ENCODE measurements at regions not wholly inside any gene's neighbourhood (a gene's known extent, or its start where the extent isn't known, plus 50 kb on each side); places are given as distances from the start of the nearest gene placed in this dataset.

DNA sequence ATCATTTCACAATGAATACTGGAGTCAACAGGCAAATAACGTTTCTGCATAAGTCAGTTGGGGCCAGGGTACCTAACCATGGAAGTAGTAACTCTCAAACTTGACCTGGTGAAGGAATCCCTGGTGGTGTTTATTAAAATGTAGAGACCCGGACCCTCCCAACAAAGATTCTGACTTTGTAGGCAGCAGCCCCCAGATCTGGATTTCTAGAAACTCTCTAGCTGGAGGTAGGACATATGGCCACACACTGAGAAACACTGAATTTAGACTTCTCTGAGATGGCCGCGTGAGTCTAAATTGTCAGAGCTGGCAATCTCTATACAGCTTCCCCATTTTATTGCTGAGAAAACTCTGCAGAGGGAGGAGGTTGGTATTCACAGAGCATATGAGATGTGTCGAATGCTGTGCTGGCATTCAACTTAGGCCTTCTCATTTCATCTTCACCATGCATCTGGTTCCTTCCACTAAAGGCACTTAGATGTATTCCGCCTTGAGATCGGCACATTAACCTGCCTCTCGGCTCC is 278.1 kb downstream of the CYRIA start:
- no peaks in the 10 kb centered on the region for H3K79me2 ChIP-seq (ENCODE audit: control insufficient read depth, insufficient read depth, low read length)
- H3K4me3 ChIP-seq (ENCODE audit: control extremely low read depth in 1 of 5, extremely low read depth in 1 of 5, insufficient read depth in 1 of 5, low read depth in 2 of 5, low read length in 4 of 5), result no peak overlapping the region
- no peaks in the 10 kb centered on the region for H3K36me3 ChIP-seq (replicated peaks in 1 of 2; ENCODE audit: control extremely low read depth in 1 of 2, control insufficient read depth in 1 of 2, extremely low read depth in 1 of 2, insufficient read depth in 2 of 2, low read length in 1 of 2)
- intact Hi-C loops (cut with micrococcal nuclease), result no loop called here
- H3K4me2 ChIP-seq (replicated peaks; ENCODE audit: low read depth, low read length, poor library complexity, severe bottlenecking), result no peak overlapping the region
- ChIA-PET CTCF (no interaction called here), POLR2A (no interaction called here)
- DNase-seq, result no peak
- H3K27me3 Mint-ChIP-seq, result no peaks in the 10 kb centered on the region
- no peaks in the 10 kb centered on the region for H4K20me1 ChIP-seq (ENCODE audit: control insufficient read depth, insufficient read depth, low read length, poor library complexity, severe bottlenecking)
- no peak overlapping the region for H3K4me3 Mint-ChIP-seq
- no peaks in the 10 kb centered on the region for H3K4me1 ChIP-seq (ENCODE audit: control insufficient read depth in 2 of 2, insufficient read depth in 2 of 2, low read length in 2 of 2)
- H3K9me3 Mint-ChIP-seq (ENCODE audit: insufficient read depth), result no peaks in the 10 kb centered on the region
- TF ChIP-seq, protein P1, sequence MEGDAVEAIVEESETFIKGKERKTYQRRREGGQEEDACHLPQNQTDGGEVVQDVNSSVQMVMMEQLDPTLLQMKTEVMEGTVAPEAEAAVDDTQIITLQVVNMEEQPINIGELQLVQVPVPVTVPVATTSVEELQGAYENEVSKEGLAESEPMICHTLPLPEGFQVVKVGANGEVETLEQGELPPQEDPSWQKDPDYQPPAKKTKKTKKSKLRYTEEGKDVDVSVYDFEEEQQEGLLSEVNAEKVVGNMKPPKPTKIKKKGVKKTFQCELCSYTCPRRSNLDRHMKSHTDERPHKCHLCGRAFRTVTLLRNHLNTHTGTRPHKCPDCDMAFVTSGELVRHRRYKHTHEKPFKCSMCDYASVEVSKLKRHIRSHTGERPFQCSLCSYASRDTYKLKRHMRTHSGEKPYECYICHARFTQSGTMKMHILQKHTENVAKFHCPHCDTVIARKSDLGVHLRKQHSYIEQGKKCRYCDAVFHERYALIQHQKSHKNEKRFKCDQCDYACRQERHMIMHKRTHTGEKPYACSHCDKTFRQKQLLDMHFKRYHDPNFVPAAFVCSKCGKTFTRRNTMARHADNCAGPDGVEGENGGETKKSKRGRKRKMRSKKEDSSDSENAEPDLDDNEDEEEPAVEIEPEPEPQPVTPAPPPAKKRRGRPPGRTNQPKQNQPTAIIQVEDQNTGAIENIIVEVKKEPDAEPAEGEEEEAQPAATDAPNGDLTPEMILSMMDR (IDR thresholded peaks at IDR 0.05), result no peak
- no peaks in the 10 kb centered on the region for H3K27me3 ChIP-seq (replicated peaks in 1 of 4; ENCODE audit: control extremely low read depth in 1 of 4, control insufficient read depth in 3 of 4, insufficient read depth in 4 of 4, low read length in 3 of 4)
- WGBS (ENCODE audit: insufficient coverage), result 87% methylated on average over 5 of the region's 8 CpGs
- H3K27ac ChIP-seq (ENCODE audit: low read length in 2 of 2), result no peak overlapping the region
- no peak for ATAC-seq (ENCODE audit: low read depth)
- H3K4me1 Mint-ChIP-seq, result no peaks in the 10 kb centered on the region
- peaks cover 0 to 4% (median 0%) of the 10 kb centered on the region in 3 donors for H3K9me3 ChIP-seq (ENCODE audit: control extremely low read depth in 1 of 3, control insufficient read depth in 2 of 3, insufficient read depth in 1 of 3, low read length in 2 of 3)
- no peak overlapping the region for H3K9ac ChIP-seq (ENCODE audit: low read length)
- no peak overlapping the region for H2AFZ ChIP-seq (ENCODE audit: insufficient read depth, low read depth, low read length, poor library complexity, severe bottlenecking)
- no peak overlapping the region for H3K27ac Mint-ChIP-seq

DNA sequence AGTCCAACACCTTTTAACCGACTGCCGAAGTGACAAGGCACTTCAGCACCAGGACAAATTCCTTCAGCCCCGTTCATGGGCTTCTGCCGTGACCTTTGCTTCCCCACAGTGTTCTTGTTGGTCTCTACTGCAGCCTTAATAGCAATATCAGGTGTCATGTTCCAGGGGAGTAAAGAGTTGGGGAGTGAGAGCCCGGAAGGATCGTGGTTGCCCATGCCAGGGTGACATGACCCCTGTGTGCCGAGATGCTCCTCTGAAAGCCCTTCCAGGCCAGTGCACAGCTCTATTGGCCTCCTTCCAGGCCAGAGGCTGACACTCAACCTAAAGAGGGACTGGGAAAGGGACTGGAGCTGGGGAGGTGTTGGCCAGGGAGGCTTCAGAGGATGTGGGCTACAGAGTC is 279.2 kb downstream of the CYRIA start:
- intact Hi-C loops (cut with micrococcal nuclease), result no loop called here
- no peak overlapping the region for H3K9ac ChIP-seq (ENCODE audit: low read length)
- POLR2A ChIA-PET, result no interaction called here
- no peak overlapping the region for H3K27ac ChIP-seq (ENCODE audit: low read length in 2 of 2)
- no peaks in the 10 kb centered on the region for H3K9me3 Mint-ChIP-seq (ENCODE audit: insufficient read depth)
- TF ChIP-seq, protein P1 (IDR thresholded peaks at IDR 0.05), result no peak
- no peak for TF ChIP-seq EZH2 (IDR thresholded peaks at IDR 0.05; ENCODE audit: borderline replicate concordance, insufficient read depth, low read depth, low read length, poor library complexity, severe bottlenecking)
- peaks cover 0 to 4% (median 0%) of the 10 kb centered on the region in 3 donors for H3K9me3 ChIP-seq (ENCODE audit: control extremely low read depth in 1 of 3, control insufficient read depth in 2 of 3, insufficient read depth in 1 of 3, low read length in 2 of 3)
- no peak overlapping the region for H3K4me3 ChIP-seq (ENCODE audit: control extremely low read depth in 1 of 5, extremely low read depth in 1 of 5, insufficient read depth in 1 of 5, low read depth in 2 of 5, low read length in 4 of 5)
- whole genome bisulfite sequencing (ENCODE audit: insufficient coverage), result 100% methylated on average over 5 of the region's 7 CpGs
- no peaks in the 10 kb centered on the region for H4K20me1 ChIP-seq (ENCODE audit: control insufficient read depth, insufficient read depth, low read length, poor library complexity, severe bottlenecking)
- no peaks in the 10 kb centered on the region for H3K27me3 Mint-ChIP-seq
- no peak overlapping the region for H2AFZ ChIP-seq (ENCODE audit: insufficient read depth, low read depth, low read length, poor library complexity, severe bottlenecking)
- CTCF ChIA-PET, result no interaction called here
- no peak for ATAC-seq (ENCODE audit: low read depth)
- no peaks in the 10 kb centered on the region for H3K36me3 ChIP-seq (replicated peaks in 1 of 2; ENCODE audit: control extremely low read depth in 1 of 2, control insufficient read depth in 1 of 2, extremely low read depth in 1 of 2, insufficient read depth in 2 of 2, low read length in 1 of 2)
- no peak overlapping the region for H3K27ac Mint-ChIP-seq
- DNase-seq, result no peak
- no peaks in the 10 kb centered on the region for H3K4me1 ChIP-seq (ENCODE audit: control insufficient read depth in 2 of 2, insufficient read depth in 2 of 2, low read length in 2 of 2)
- H3K27me3 ChIP-seq (replicated peaks in 1 of 4; ENCODE audit: control extremely low read depth in 1 of 4, control insufficient read depth in 3 of 4, insufficient read depth in 4 of 4, low read length in 3 of 4), result no peaks in the 10 kb centered on the region
- H3K4me3 Mint-ChIP-seq, result no peak overlapping the region
- no peaks in the 10 kb centered on the region for H3K4me1 Mint-ChIP-seq
- H3K79me2 ChIP-seq (ENCODE audit: control insufficient read depth, insufficient read depth, low read length), result no peaks in the 10 kb centered on the region
- no peak overlapping the region for H3K4me2 ChIP-seq (replicated peaks; ENCODE audit: low read depth, low read length, poor library complexity, severe bottlenecking)

Data from B cell (primary cell).